GM18907 (cell line): ENCODE measurements at regions not wholly inside any gene's neighbourhood (a gene's known extent, or its start where the extent isn't known, plus 50 kb on each side); places are given as distances from the start of the nearest gene placed in this dataset.
"Not testable (repeated sequence)": the region's sequence is repeated elsewhere in the genome, so short reads cannot be mapped to it uniquely, and the experiment has no call there.

Experiments used
- ATAC-seq: cut with Tn5 transposase; IDR thresholded peaks from one replicate; pipeline ENCODE4 v1.9.1; 2021; ENCODE audit warnings: mild to moderate bottlenecking, moderate library complexity; ENCODE audit not compliant: unreplicated experiment

DNA sequence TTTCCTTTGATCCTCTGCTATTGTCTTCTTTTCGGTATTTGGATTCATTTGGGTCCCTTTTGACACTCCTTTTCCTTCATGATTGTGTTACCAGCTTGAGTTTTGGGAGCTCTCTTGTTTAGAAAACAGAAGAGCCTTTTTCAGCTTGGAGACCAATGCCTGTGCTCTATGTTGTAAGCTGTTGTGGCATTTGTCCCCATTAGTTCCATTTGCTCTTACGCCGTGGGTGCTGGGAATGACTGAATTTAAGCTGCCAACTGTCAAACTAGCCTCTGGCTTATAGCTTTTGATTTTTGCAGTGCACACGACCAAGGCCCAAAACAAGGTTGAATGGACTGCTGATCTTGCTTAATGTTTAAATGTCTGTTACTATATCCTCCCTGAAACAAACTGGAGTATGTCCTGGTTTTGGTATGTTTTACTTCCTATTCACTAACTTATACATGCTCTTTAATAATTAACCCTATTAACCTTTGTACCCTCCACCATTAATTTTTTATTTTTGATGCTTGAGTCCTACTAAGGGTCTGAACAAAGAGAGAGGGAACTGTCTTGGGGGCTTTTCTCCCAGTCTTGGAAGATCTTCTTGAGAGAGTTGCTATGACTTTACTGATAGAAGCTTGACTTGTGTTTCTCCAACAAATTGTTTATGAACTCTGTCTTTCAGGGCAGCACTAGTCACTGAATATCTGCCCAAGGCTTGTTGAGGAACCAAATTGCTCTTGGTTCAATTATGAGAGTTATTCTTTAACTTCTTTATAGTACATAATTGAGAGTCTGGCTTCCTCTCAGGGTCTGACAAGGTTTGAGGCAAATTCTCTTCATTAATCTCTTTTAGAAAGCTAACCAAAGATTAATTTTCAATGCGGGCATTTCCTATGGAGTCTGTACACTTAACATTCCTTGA lies 100.3 kb upstream of the SIRPG start:
- no peak for ATAC-seq

- no peak for ATAC-seq
Observed at GRCh38 chr20:1757072-1757471, 99.5 kb upstream of the SIRPG start.

GRCh38 chr20:1754749-1755148 lies 97.2 kb upstream of the SIRPG start:
- no peak for ATAC-seq

GRCh38 chr20:1754306-1754705 lies 96.7 kb upstream of the SIRPG start:
- ATAC-seq, result no peak

DNA sequence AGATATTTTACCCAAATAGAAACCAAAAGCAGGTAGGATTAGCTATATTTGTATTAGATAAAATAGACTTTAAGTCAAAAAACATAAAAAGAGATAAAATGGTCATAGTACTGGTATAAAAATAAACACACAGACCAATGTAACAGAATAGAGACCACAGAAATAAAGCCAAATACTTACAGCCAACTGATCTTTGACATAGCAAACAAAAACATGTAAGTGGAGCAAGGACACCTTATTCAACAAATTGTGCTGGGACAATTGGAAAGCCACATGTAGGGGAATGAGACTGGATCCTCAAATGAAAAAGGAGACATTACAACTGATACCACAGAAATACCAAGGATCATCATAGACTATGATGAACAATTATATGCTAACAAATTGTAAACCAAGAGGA lies 94.5 kb upstream of the SIRPG start:
- ATAC-seq, result no peak

GRCh38 chr20:1748777-1749176 lies 91.2 kb upstream of the SIRPG start:
- no peak for ATAC-seq

GRCh38 chr20:1747953-1748577 lies 90.5 kb upstream of the SIRPG start:
- ATAC-seq, result no peak

- ATAC-seq, result not testable (repeated sequence)
Observed at GRCh38 chr20:1742049-1742434, 84.5 kb upstream of the SIRPG start.

GRCh38 chr20:1741309-1742048 lies 83.9 kb upstream of the SIRPG start:
- no peak for ATAC-seq

DNA sequence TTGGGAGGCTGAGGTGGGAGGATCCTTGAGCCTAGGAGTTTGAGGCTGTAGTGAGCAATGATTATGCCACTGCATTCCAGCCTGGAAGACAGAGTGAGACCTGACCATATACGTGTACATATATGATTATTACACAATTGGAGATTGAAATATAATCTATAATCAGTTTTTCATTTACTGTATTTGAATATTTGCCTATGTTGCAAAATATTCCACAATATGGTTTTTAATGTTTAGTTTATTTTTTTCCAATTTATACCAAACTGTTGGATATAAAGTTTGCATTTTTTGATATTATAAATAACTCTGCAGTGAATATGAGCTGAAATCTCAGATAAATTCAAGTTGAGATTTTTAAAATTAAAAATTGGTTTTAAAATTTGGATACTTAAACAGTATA lies 79.6 kb upstream of the SIRPG start:
- ATAC-seq, result no peak

DNA sequence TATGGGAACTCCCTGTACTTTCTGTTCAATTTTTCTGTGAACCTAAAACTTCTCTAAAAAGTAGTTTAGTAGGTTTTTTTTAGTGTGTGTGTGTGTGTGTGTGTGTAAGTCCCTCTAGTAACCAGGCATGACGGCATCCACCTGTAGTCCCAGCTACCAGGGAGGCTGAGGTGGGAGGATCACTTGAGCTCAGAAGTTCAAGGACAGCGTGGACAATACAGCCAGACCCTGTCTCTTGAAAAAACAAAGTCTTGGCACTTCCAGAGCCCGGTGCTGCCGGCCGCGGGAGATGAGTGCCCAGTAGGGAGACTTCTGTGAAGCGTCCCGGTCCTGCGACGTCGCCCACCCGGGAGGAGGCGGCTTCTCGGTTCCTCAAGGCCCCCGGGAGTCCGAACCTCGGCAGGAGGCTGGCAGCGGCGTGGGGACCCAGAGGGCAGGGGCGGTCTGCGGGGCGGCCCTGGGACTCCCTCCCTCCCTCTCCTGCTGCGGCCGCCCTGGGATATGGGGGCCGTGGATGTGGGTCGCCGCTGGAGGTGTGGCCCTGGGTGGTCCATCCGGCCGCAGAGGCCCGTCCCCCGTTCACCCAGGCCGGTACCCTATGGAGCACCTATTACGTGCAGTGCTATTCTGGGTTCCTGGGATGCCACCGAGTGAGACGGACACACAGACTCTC lies 78.0 kb upstream of the SIRPG start:
- no peak for ATAC-seq

DNA sequence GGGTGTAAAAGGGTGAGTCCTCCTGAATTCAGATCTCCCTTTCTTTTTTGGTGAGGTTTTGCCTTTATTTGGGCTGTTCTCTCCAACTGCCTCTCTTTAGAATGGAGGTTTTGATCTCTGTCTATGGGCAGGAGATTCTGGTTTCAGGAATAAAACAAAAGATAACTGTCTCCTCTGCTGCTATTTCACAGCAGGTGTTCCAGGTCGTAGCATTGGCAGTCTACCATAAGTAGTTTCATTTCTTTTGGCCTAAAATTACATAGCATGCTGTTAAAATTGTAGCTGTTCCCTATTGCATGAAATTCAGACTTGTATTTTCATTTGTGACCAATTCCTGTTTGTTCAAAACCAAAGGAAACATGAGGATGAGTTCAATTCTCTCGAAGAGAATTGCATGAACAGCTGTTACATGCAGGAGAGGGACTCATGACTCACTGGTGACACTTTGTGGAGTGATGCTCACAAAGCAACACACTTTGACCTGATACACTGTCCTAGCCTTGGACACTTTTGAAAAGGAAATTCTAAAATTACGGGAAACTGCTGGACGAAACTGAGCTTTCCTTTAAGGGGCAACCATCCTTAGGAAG lies 76.8 kb upstream of the SIRPG start:
- ATAC-seq, result no peak

GRCh38 chr20:1731828-1732375 lies 74.3 kb upstream of the SIRPG start:
- ATAC-seq, result not testable (repeated sequence)

GRCh38 chr20:1730981-1731711 lies 73.6 kb upstream of the SIRPG start:
- ATAC-seq, result not testable (repeated sequence)

DNA sequence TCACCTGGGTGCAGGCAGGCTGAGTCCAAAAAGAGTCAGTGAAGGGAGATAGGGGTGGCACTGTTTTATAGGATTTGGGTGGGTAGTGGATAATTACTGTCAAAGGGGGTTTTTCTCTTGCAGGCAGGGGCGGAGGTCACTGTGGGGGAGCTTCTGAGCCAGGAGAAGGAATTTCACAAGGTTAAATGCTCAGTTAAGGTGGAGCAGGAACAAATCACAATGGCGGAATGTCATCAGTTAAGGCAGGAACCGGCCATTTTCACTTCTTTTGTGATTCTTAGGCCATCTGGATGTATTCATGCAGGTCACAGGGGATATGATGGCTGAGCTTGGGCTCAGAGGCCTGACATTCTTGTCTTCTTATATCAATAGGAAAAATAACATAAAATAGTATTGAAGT lies 69.7 kb upstream of the SIRPG start:
- not testable (repeated sequence) for ATAC-seq

GRCh38 chr20:1724901-1725300 lies 67.3 kb upstream of the SIRPG start:
- no peak for ATAC-seq

DNA sequence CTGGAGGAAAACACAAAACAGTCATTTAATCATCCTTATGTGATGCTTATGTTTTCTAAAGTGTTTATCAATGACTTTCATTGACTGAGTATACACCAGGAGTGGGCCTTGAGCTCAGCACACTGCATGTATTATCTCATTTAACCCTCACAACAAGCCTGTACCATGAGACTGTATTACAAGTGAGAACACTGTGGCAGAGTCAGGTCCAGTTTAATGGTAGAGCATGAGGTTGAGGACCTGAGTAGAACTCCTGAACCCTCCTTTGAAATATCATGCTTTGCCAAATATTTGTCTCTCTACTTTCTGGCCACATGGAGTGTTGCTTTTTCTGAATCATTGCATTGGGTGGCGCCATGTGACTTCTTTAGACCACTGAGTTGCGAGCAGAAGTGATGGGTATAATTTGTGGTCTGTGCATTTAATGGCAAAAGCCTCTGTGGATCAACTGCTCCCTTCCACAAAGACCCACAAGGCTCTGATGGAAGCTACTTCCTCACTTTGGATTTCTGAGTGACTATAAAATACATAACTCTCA lies 65.0 kb upstream of the SIRPG start:
- no peak for ATAC-seq

DNA sequence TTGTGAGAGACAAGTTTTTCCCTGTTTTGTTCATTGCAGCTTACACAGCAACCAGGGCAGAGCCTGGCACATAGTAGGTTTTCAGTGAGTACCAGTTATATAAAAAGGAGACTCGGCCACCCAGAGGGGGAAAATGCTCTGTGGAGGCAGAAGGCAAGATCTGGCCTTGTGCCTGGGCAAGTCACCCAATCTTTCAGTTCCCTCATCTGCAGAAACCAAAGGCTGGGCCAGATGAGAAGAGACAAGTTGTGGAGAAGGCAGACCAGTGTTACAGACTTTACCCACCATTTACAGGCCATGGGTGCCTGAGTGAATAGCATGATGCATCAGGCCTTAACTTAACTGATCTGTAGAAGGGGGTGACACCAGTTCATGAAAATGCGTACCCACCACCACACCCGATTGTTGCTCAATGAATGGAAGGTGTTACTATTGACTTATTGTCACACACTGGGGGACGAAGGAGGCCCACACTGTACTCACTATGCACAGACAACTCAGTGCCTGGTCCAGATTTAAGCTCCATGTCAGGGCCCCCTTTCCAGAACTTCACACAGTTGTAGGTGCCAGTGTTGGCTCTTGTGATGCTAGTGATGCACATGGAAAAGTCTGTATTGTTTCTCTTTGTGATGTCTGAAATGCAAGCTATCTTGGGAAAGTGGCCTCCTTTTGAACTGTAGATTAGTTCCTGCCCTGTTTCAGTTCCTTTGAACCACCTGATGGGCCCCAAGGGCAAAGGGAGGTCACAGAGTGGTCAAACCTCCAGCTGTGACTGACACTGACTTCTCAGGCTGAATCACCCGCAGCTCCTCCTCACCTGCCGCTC lies 64.3 kb upstream of the SIRPG start:
- no peak for ATAC-seq
